Glomerular endothelial cell (primary cell): ENCODE measurements at regions not wholly inside any gene's neighbourhood (a gene's known extent, or its start where the extent isn't known, plus 50 kb on each side); places are given as distances from the start of the nearest gene placed in this dataset.
"Not testable (repeated sequence)": the region's sequence is repeated elsewhere in the genome, so short reads cannot be mapped to it uniquely, and the experiment has no call there.

Experiments
- DNase-seq: peaks from one replicate; pipeline ENCODE4 v3.0.0-alpha.2; 2011; ENCODE audit warnings: low read depth, low spot score; ENCODE audit errors: extremely low read depth

DNA sequence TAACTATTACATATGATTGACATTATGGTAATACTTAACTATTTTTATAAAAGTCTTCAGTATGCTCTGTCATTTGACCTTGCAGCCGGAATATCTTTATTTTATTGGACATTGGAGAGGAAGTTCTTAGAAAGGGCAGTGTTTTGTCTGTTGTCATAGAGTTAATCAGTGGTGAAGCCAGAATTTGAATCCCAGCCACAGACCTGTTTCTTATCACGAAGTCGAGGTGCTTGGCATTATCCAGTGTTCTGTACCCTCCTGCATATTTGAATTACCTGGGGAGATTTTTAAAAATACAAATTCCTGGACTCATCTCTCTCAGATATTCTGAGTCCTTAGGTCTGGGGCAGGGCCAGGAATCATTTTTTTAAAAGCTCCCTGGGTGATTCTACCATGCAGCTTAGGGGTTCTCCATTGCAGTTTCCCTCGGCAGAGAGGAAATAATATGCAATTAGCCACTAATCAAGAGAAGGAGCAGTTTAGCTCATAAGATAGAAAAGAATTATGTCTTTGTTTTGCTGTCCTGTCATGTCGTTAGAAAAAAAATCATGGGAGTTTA, 195.6 kb upstream of the CFAP20DC start:
- DNase-seq = no peak

DNA sequence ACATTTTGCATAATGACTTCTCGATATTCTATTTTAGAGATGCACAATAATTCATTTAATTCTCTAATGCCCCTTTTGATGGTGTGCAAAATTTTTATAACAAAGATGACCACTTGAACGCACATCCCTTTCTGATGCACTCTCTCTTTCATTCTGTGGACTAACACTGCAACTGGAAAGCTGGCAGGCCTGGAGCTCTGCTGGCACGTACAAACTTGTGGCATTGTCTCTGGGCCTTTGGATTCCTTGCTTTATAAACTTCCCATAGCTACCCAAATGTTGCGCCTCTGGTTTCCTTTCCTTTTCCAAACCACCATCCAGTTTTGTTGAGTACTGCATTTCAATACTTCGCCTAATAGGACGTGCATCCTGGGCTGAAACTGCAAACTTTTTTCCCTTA, 194.5 kb upstream of the CFAP20DC start:
- DNase-seq = no peak

DNA sequence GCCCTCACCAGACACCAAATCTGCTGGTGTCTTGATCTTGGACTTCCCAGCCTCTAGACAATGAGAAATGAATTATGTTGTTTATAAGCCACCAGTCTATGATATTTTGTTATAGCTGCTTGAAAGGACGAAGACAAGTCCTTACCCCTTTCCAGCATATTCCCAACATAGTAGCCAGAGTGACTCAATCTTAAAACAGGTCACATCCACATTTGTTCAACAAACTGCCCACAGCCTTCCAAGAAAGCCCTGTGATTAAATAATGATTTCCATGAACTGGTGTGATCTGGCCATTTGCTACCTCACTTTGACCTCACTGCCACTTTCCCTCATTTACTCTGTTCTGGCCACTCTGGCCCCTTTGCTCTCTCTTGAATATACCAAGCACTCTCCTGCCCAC, 193.7 kb upstream of the CFAP20DC start:
- no peak for DNase-seq

DNA sequence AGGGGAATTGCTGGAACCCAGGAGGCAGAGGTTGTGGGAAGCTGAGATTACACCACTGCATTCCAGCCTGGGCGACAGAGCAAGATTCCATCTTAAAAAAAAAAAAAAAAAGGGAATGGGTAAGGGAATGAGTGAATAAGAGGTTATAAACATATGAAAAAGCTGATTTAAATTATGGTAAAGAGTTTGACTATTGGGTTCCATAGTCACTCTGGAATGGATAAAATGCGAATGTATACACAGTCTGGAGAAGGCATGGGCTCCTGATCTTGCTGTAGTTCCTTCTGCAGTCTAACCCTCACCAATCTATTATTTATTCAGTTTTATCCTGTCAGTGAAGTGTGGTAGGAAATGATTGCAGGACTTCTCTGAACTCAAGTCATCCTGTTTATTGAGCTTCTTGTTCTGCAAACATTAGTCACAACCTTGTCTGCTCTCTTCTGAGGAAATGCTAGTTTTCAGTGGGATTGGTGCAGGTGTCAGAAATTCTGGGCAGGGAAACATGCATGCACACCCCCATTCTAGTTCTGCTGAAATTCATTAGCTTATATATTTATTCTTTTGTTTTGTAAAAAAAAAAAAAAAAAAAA, 190.9 kb upstream of the CFAP20DC start:
- DNase-seq = no peak

DNA sequence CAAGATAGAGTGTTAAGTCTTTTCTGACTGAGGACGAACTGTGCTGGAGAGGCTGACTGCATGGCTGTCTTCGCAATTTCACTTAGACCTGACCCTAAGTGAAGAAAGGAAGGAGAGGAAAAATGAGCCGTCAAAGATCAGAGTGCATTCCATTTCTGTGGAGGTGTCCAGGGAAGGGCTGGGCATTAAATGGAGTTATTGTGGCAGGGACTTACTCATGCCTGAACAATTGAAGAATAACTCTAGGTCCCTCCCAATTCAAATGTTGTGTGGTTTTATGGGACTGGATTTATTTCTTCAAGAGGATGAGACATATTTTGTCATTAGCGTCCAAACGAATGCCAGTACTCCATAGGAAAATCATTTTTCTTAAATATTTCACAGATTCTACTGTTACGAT, 187.3 kb upstream of the CFAP20DC start:
- DNase-seq = no peak

- DNase-seq = no peak
Observed at GRCh38 chr3:59235634-59236012, 185.8 kb upstream of the CFAP20DC start.

- no peak for DNase-seq
Observed at GRCh38 chr3:59234884-59235633, 185.2 kb upstream of the CFAP20DC start.

DNA sequence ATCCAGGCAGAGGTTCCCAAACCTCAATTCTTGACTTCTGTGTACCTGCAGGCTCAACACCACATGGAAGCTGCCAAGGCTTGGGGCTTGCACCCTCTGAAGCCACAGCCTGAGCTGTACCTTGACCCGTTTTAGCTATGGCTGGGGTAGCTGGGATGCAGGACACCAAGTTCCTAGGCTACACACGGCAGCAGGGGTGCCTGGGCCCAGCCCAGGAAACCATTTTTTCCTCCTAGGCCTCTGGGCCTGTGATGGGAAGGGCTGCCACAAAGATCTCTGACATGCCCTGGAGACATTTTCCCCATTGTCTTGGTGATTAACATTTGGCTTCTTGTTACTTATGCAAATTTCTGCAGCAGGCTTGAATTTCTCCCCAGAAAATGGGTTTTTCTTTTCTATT, 180.6 kb upstream of the CFAP20DC start:
- not testable (repeated sequence) for DNase-seq

DNA sequence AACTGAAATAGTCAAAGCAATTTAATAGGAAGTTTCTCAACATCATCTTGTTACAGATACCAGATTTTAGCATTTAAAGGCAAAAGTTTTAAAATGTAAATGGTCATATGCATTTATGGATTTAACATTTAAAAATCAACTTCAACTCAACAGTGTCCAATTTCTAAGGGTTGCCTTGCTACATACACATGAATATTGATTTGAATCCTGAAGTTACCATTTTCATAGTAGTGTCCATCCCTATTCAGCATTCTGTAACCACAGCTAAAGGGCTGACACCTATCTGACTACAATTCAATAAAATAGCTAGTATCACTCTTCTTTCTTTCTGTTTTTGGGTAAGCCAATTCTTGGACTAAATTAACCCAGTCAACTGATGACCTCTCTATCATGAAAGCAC, 164.0 kb upstream of the CFAP20DC start:
- no peak for DNase-seq

GRCh38 chr3:59212128-59212779, 162.4 kb upstream of the CFAP20DC start:
- no peak for DNase-seq

- DNase-seq = no peak
Observed at GRCh38 chr3:59210260-59210659, 160.4 kb upstream of the CFAP20DC start.

GRCh38 chr3:59192473-59192872, 142.6 kb upstream of the CFAP20DC start:
- DNase-seq = no peak

DNA sequence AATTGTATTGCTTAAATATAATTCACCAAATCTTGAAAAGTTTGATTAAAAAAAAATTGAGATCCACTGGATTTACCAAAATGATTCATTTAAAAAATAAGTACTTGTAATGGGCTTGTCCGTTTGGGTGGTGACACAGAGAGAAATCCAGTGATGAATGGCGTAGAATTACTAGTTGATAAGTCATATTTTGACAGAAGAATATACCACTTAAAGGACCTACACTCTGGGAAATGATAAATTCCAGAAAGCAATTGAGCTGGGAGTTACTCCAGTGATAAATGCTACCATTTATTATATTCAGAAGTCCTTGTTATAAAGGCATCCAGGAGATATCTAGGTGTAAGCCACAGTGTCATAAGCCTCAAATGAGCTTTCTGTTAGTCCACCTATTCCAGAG, 141.8 kb upstream of the CFAP20DC start:
- no peak for DNase-seq

DNA sequence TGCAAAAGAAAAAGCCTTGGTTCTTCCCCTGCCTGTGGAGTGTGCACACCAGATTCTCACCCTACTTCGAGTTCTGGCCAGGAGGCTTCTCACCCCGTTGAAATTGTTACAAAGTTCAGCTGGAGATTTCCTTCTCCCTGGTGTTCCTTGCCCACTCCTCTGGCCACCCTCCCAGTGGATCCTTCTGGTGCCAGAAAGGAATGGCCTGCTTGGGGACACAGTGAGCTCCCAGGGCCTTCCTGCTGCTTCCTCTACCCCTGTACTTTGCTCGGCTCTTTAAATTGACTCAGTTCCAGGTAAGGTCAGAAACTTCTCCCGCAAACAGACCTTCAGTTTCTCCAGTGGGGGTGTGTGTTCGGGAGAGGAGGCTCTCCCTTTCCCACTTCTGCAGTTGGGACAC, 140.1 kb upstream of the CFAP20DC start:
- DNase-seq = no peak

DNA sequence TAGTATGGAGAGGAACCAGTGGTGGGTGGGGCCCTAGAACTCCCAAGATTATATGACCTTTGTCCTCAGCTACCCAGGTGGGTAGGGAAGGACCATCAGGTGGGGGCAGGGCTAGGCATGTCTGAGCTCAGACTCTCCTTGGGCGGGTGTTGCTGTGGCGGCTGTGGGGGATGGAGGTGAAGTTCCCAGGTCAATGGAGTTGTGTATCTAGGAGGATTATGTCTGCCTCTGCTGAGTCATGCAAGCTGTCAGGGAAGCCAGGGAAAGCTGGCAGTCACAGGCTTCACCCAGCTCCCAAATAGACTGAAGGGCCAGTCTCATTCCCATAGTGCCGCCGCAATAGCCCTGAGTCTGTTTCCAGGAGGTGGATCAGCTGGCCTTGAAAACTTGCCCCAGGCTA, 139.7 kb upstream of the CFAP20DC start:
- no peak for DNase-seq

DNA sequence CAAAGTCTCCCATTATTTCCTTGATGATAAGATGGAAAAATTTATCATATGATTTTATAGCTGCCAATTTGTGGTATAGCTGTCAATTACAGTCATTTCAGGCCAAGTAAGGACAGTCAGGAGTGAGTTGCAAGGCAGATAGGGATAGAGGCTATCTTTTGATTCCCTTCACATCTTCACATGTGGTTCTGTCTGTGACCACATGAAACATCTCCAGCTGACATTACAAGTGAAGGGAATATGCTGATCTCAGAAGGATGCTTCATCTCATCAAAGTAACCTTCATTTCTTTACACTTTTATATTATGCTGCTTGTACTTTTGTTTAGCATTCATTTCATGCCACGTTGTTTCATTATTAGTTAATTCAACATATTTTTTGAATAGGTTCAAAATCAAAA, 136.9 kb upstream of the CFAP20DC start:
- no peak for DNase-seq

DNA sequence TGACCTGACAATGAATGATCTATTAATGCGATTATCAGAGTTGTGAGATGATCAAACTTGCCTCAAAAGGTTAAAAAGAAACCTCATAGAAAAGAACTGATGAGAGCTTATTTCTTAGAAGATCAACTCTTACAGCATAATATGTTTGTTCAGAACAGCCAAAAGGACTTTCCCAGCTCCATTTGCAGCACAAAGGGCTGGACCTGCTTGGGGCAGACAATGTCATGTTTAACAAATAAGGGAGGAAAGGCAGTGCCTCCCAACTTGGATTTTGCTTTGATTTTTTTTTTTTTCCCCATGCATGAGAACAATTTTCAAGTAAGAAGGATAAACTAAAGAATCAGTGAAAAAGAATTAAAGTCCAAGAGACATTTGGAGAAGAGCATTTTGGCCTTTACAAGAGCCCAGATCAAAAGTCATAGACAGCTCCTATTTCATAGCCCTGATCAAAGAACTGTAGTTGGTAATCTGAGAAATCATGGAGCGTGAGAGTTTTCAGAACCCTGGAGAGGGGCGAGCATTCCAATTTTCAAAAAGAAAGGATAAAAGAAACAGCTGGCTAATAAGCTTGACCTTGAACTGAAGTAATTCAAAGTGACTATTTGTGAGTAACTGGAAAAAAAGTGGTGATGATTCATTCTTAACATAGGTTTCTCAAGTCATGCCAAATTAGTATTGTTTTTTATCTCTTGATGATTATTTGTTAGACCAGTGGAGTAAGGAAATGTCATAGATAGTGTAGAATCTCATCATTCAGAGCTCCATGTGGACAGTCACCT, 136.0 kb upstream of the CFAP20DC start:
- no peak for DNase-seq

GRCh38 chr3:59180006-59180405, 130.2 kb upstream of the CFAP20DC start:
- no peak for DNase-seq

DNA sequence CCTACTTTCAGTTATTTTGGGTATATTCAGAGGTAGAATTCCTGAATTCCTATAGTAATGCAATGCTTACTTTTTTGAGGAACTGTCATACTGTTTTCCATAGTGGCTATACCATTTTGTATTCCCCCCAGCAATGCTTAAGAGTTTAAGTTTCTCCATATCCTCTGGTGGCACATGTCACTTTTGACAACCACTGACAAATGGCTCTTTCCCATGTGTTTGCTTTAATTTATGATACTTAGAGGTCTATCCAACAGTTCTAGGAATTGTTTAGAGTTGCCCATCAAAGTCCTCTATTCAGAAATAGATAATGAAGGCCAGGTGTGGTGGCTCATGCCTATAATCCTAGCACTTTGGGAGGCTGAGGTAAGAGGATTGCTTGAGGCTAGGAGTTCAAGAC, 128.9 kb upstream of the CFAP20DC start:
- no peak for DNase-seq

- no peak for DNase-seq
Observed at GRCh38 chr3:59171491-59171890, 121.7 kb upstream of the CFAP20DC start.

DNA sequence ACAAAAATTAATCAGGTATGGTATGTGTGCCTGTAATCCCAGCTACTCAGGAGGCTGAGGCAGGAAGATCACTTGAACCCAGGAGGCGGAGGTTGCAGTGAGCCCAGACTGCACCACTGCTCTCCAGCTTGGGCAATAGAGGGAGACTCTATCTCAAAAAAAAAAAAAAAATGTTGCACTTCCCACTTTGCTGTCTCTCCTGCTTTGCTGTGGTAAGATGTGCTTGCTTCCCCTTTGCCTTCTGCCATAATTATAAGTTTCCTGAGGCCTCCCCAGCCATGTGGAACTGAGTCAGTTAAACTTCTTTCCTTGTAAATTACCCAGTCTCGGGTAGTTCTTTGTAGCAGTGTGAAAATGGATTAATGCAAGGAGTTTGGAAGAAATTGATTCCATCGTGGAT, 120.3 kb upstream of the CFAP20DC start:
- DNase-seq = not testable (repeated sequence)
